22Rv1 (cell line): ENCODE measurements at regions not wholly inside any gene's neighbourhood (a gene's known extent, or its start where the extent isn't known, plus 50 kb on each side); places are given as distances from the start of the nearest gene placed in this dataset.

Experiments used
- ZFX ChIP-seq: fragments of 450-650 bp; IDR thresholded peaks from 2 replicates; pipeline ENCODE4 v1.6.1; 2017; ENCODE audit warnings: antibody characterized with exemption, borderline replicate concordance
- TF ChIP-seq, protein P1 (sequence below): fragments of 450-650 bp; IDR thresholded peaks from 2 replicates; pipeline ENCODE4 v1.5.1; 2017; ENCODE audit warnings: mild to moderate bottlenecking

DNA sequence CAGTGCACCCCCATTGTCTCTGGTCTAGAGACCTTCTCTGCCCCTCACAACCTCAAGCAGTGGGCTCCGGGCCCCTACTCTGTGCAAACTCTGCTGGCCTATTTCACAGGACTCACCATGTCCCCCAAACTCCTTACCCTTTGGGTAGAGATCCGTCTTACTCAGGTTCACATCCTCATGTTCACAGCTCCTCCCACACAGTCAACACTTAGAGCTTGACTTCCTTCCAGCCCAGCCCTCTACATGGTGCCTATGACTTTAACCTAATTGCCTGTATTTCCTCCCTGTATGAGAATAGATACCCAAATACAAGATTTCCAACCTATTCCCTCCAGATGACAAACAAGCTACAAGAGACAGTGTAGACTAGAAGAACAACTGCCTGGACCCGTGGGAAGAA is 528.6 kb upstream of the JARID2 start:
- TF ChIP-seq, protein P1, sequence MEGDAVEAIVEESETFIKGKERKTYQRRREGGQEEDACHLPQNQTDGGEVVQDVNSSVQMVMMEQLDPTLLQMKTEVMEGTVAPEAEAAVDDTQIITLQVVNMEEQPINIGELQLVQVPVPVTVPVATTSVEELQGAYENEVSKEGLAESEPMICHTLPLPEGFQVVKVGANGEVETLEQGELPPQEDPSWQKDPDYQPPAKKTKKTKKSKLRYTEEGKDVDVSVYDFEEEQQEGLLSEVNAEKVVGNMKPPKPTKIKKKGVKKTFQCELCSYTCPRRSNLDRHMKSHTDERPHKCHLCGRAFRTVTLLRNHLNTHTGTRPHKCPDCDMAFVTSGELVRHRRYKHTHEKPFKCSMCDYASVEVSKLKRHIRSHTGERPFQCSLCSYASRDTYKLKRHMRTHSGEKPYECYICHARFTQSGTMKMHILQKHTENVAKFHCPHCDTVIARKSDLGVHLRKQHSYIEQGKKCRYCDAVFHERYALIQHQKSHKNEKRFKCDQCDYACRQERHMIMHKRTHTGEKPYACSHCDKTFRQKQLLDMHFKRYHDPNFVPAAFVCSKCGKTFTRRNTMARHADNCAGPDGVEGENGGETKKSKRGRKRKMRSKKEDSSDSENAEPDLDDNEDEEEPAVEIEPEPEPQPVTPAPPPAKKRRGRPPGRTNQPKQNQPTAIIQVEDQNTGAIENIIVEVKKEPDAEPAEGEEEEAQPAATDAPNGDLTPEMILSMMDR = no peak
- TF ChIP-seq ZFX = no peak
